ENCODE measurements at regions not wholly inside any gene's neighbourhood (a gene's known extent, or its start where the extent isn't known, plus 50 kb on each side); places are given as distances from the start of the nearest gene placed in this dataset.

DNA sequence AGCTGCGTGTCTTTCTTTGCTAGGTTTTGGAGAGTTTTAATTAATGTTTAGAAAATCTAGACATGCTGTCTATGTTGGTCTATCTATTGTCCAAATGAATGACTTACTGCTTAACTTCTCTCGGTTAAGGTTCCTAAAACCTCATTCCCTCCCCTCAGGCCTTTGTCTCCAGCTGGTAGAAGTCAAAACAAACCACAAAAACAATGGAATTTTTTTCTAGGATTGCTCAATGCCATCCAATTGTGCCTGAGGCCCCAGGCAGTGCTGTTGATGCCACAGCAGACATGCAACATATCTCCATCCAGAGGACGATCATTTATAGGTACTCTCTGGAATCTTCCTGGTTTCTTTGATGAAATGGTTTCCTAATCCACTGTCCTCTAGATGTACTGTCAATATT is 448.2 kb upstream of the TBX3 start:
- DNase-seq (ENCODE audit: low read depth, low spot score) (no peak), FAIRE-seq (no peak)
- no peak overlapping the region for H3K9ac ChIP-seq (replicated peaks; ENCODE audit: extremely low read depth, insufficient read depth, low read length)
- no peaks in the 10 kb centered on the region for H3K79me2 ChIP-seq (ENCODE audit: control insufficient read depth, insufficient read depth, low read length)
- H3K4me2 ChIP-seq (ENCODE audit: insufficient read depth, low read length) = no peak overlapping the region
- POLR2A ChIA-PET = no interaction called here
- H3K4me1 ChIP-seq (ENCODE audit: control insufficient read depth, extremely low read depth, insufficient read depth, low read length) = no peaks in the 10 kb centered on the region
- CTCF ChIA-PET = no interaction called here
- no peaks in the 10 kb centered on the region for H3K27me3 ChIP-seq (ENCODE audit: control insufficient read depth in 2 of 2, insufficient read depth in 2 of 2, low read length in 2 of 2)
- BruUV-seq (replicated peaks) = no TSS peak
- H3K36me3 ChIP-seq (ENCODE audit: control insufficient read depth in 2 of 2, extremely low read depth in 1 of 2, insufficient read depth in 2 of 2, low read length in 2 of 2) = no peaks in the 10 kb centered on the region
- no peaks in the 10 kb centered on the region for H4K20me1 ChIP-seq (replicated peaks; ENCODE audit: control insufficient read depth, extremely low read depth, insufficient read depth, low read length)
- no peaks in the 10 kb centered on the region for H3K9me1 ChIP-seq (replicated peaks; ENCODE audit: control insufficient read depth, extremely low read depth, insufficient read depth, low read length)
- H3K9me3 ChIP-seq (replicated peaks; ENCODE audit: control insufficient read depth, insufficient read depth, low read length) = peaks cover 2% of the 10 kb centered on the region
- intact Hi-C loops (cut with micrococcal nuclease) (no loop called here), dilution Hi-C loops (cut with MboI; ENCODE audit: extremely low pct_ligation_motif_present, low sequenced_read_pairs) (no loop called here)
- no peak overlapping the region for H2AFZ ChIP-seq (ENCODE audit: low read depth, low read length)
- H3K4me3 ChIP-seq (replicated peaks in 1 of 3; ENCODE audit: insufficient read depth in 1 of 3, low read depth in 1 of 3, low read length in 3 of 3) = no peak overlapping the region
- H3K27ac ChIP-seq (ENCODE audit: insufficient read depth, low read depth, low read length) = no peak overlapping the region
- no peak for TF ChIP-seq EZH2 (IDR thresholded peaks at IDR 0.05; ENCODE audit: borderline replicate concordance, low read depth, low read length, severe bottlenecking)
- TF ChIP-seq, protein P1, sequence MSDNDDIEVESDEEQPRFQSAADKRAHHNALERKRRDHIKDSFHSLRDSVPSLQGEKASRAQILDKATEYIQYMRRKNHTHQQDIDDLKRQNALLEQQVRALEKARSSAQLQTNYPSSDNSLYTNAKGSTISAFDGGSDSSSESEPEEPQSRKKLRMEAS (IDR thresholded peaks at IDR 0.05; ENCODE audit: insufficient read depth, insufficient read length) = no peak
- no peak for TF ChIP-seq FOS (IDR thresholded peaks at IDR 0.05; ENCODE audit: borderline replicate concordance, insufficient read depth, low read length)
- TF ChIP-seq POLR2AphosphoS5 (IDR thresholded peaks at IDR 0.05; ENCODE audit: insufficient read depth, low read depth, low read length) = no peak
- TF ChIP-seq, protein P2, sequence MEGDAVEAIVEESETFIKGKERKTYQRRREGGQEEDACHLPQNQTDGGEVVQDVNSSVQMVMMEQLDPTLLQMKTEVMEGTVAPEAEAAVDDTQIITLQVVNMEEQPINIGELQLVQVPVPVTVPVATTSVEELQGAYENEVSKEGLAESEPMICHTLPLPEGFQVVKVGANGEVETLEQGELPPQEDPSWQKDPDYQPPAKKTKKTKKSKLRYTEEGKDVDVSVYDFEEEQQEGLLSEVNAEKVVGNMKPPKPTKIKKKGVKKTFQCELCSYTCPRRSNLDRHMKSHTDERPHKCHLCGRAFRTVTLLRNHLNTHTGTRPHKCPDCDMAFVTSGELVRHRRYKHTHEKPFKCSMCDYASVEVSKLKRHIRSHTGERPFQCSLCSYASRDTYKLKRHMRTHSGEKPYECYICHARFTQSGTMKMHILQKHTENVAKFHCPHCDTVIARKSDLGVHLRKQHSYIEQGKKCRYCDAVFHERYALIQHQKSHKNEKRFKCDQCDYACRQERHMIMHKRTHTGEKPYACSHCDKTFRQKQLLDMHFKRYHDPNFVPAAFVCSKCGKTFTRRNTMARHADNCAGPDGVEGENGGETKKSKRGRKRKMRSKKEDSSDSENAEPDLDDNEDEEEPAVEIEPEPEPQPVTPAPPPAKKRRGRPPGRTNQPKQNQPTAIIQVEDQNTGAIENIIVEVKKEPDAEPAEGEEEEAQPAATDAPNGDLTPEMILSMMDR (IDR thresholded peaks at IDR 0.05; ENCODE audit: extremely low read depth in 1 of 2, insufficient read depth in 1 of 2, low read depth in 1 of 2, low read length in 2 of 2) = no peak

DNA sequence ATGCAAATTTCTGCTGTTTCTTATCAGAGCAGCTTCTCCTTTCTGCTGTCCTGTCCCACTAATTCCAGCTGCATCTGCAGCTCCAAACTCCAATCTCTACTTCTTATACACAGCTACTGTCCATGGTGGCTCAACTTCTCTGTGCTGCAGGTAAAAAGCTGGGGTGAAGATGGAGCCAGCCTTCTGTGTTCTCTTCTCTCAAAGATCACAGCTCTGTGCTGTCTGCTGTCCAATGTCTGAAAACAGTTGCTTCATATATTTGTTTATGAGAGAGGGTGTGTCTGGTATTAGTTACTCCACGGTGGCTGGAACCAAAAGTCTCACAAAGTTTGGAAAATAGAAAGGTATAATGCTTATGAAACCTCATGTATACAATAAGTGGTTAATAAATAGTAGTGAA is 445.8 kb upstream of the TBX3 start:
- no peaks in the 10 kb centered on the region for H3K36me3 ChIP-seq (ENCODE audit: control insufficient read depth in 2 of 2, extremely low read depth in 1 of 2, insufficient read depth in 2 of 2, low read length in 2 of 2)
- H3K4me3 ChIP-seq (replicated peaks in 1 of 3; ENCODE audit: insufficient read depth in 1 of 3, low read depth in 1 of 3, low read length in 3 of 3) = no peak overlapping the region
- H2AFZ ChIP-seq (ENCODE audit: low read depth, low read length) = no peak overlapping the region
- no peak overlapping the region for H3K4me2 ChIP-seq (ENCODE audit: insufficient read depth, low read length)
- H3K79me2 ChIP-seq (ENCODE audit: control insufficient read depth, insufficient read depth, low read length) = no peaks in the 10 kb centered on the region
- intact Hi-C loops (cut with micrococcal nuclease) = no loop called here
- DNase-seq (ENCODE audit: low read depth, low spot score) = no peak
- ChIA-PET CTCF (no interaction called here), POLR2A (no interaction called here)
- H3K27ac ChIP-seq (ENCODE audit: insufficient read depth, low read depth, low read length) = no peak overlapping the region
- H3K9me1 ChIP-seq (replicated peaks; ENCODE audit: control insufficient read depth, extremely low read depth, insufficient read depth, low read length) = no peaks in the 10 kb centered on the region
- H3K9ac ChIP-seq (replicated peaks; ENCODE audit: extremely low read depth, insufficient read depth, low read length) = no peak overlapping the region
- FAIRE-seq = no peak
- H4K20me1 ChIP-seq (replicated peaks; ENCODE audit: control insufficient read depth, extremely low read depth, insufficient read depth, low read length) = no peaks in the 10 kb centered on the region
- BruUV-seq (replicated peaks) = no TSS peak
- dilution Hi-C loops (cut with MboI; ENCODE audit: extremely low pct_ligation_motif_present, low sequenced_read_pairs) = no loop called here
- TF ChIP-seq JUN (IDR thresholded peaks at IDR 0.05; ENCODE audit: borderline replicate concordance, insufficient read depth, insufficient read length, low read depth) = no peak
- TF ChIP-seq, protein P1 (IDR thresholded peaks at IDR 0.05; ENCODE audit: insufficient read depth, insufficient read length) = no peak
- TF ChIP-seq, protein P2 (IDR thresholded peaks at IDR 0.05; ENCODE audit: extremely low read depth in 1 of 2, insufficient read depth in 1 of 2, low read depth in 1 of 2, low read length in 2 of 2) = no peak
- no peak for TF ChIP-seq POLR2A (IDR thresholded peaks at IDR 0.05; ENCODE audit: low read depth, low read length)
- TF ChIP-seq FOS (IDR thresholded peaks at IDR 0.05; ENCODE audit: borderline replicate concordance, insufficient read depth, low read length) = no peak
- TF ChIP-seq GATA2 (IDR thresholded peaks at IDR 0.05; ENCODE audit: insufficient read depth, insufficient read length, low read depth, low read length) = no peak
- TF ChIP-seq POLR2AphosphoS5 (IDR thresholded peaks at IDR 0.05; ENCODE audit: insufficient read depth, low read depth, low read length) = no peak
- no peak for TF ChIP-seq MYC (IDR thresholded peaks at IDR 0.05; ENCODE audit: low read depth, low read length)
- TF ChIP-seq EZH2 (IDR thresholded peaks at IDR 0.05; ENCODE audit: borderline replicate concordance, low read depth, low read length, severe bottlenecking) = no peak
- H3K4me1 ChIP-seq (ENCODE audit: control insufficient read depth, extremely low read depth, insufficient read depth, low read length) = no peaks in the 10 kb centered on the region
- no peaks in the 10 kb centered on the region for H3K9me3 ChIP-seq (replicated peaks; ENCODE audit: control insufficient read depth, insufficient read depth, low read length)
- H3K27me3 ChIP-seq (ENCODE audit: control insufficient read depth in 2 of 2, insufficient read depth in 2 of 2, low read length in 2 of 2) = no peaks in the 10 kb centered on the region

Measured in endothelial cell of umbilical vein (primary cell).